Parathyroid adenoma (tissue), 2 donors: ENCODE measurements at regions not wholly inside any gene's neighbourhood (a gene's known extent, or its start where the extent isn't known, plus 50 kb on each side); places are given as distances from the start of the nearest gene placed in this dataset.

Experiments
- H2AFZ ChIP-seq: fragments of 300-600 bp; sonication (generic); one replicate; pipeline ENCODE4 v1.7.0; 2017; ENCODE audit warnings: antibody characterized with exemption, mild to moderate bottlenecking
- H3K27ac ChIP-seq: fragments of 300-600 bp; sonication (generic); one replicate; pipeline ENCODE4 v1.7.0; 2017
- H3K27me3 ChIP-seq: fragments of 300-600 bp; sonication (generic); one replicate; pipeline ENCODE4 v1.7.0; 2017; ENCODE audit warnings: low read length; ENCODE audit not compliant: control insufficient read depth, insufficient read depth
- H3K36me3 ChIP-seq: fragments of 300-600 bp; sonication (generic); one replicate; pipeline ENCODE4 v1.7.0; 2017; ENCODE audit warnings: low read length; ENCODE audit not compliant: control insufficient read depth, insufficient read depth
- H3K4me1 ChIP-seq: fragments of 300-600 bp; sonication (generic); one replicate; pipeline ENCODE4 v1.7.0; 2017; ENCODE audit warnings: control low read depth
- H3K4me2 ChIP-seq: fragments of 300-600 bp; sonication (generic); one replicate; pipeline ENCODE4 v1.7.0; 2017; ENCODE audit warnings: low read length
- H3K4me3 ChIP-seq: fragments of 300-600 bp; sonication (generic); one replicate; pipeline ENCODE4 v1.7.0; 2017; ENCODE audit warnings: low read depth, low read length
- H3K79me2 ChIP-seq: fragments of 300-600 bp; sonication (generic); one replicate; pipeline ENCODE4 v1.7.0; 2017; ENCODE audit warnings: control low read depth
- H3K9ac ChIP-seq: fragments of 300-600 bp; sonication (generic); one replicate; pipeline ENCODE4 v1.7.0; 2017; ENCODE audit warnings: mild to moderate bottlenecking
- H3K9me3 ChIP-seq: fragments of 300-600 bp; sonication (generic); one replicate; pipeline ENCODE4 v1.7.0; 2017; ENCODE audit warnings: low read length; ENCODE audit not compliant: control insufficient read depth
- CTCF ChIP-seq: fragments of 300-600 bp; sonication (generic); IDR thresholded peaks from one replicate; pipeline ENCODE4 v1.7.0; 2017; ENCODE audit warnings: antibody characterized with exemption, mild to moderate bottlenecking
- donor health status: primary hyperparathyroidism.

GRCh38 chr4:67151376-67152343 lies 393.6 kb downstream of the CENPC start:
- H3K27ac ChIP-seq, result no peak overlapping the region
- no peaks in the 10 kb centered on the region for H3K36me3 ChIP-seq
- no peak overlapping the region for H3K4me3 ChIP-seq
- peaks cover 3% of the 10 kb centered on the region for H3K9me3 ChIP-seq
- H2AFZ ChIP-seq, result no peak overlapping the region
- H3K79me2 ChIP-seq, result no peaks in the 10 kb centered on the region
- TF ChIP-seq CTCF, result no peak
- H3K9ac ChIP-seq, result no peak overlapping the region
- H3K27me3 ChIP-seq, result no peaks in the 10 kb centered on the region
- H3K4me1 ChIP-seq, result no peaks in the 10 kb centered on the region
- H3K4me2 ChIP-seq, result no peak overlapping the region

- Histone ChIP-seq H3K36me3 (no peaks in the 10 kb centered on the region), H3K4me2 (no peak overlapping the region), H3K9me3 (no peaks in the 10 kb centered on the region), H3K4me3 (no peak overlapping the region), H2AFZ (no peak overlapping the region), H3K27me3 (no peaks in the 10 kb centered on the region), H3K27ac (no peak overlapping the region), H3K4me1 (no peaks in the 10 kb centered on the region), H3K9ac (no peak overlapping the region), H3K79me2 (no peaks in the 10 kb centered on the region)
- no peak for TF ChIP-seq CTCF
Observed at GRCh38 chr4:67141586-67141985, 403.7 kb downstream of the CENPC start.

- TF ChIP-seq CTCF, result no peak
- no peak overlapping the region for H3K4me2 ChIP-seq
Observed at GRCh38 chr4:67134616-67135015, 410.7 kb downstream of the CENPC start.

GRCh38 chr4:67133162-67133561 lies 412.1 kb downstream of the CENPC start:
- H3K36me3 ChIP-seq, result no peaks in the 10 kb centered on the region
- no peak overlapping the region for H2AFZ ChIP-seq
- no peak overlapping the region for H3K4me2 ChIP-seq
- TF ChIP-seq CTCF, result no peak
- H3K79me2 ChIP-seq, result no peaks in the 10 kb centered on the region
- no peak overlapping the region for H3K27ac ChIP-seq
- H3K27me3 ChIP-seq, result no peaks in the 10 kb centered on the region
- no peaks in the 10 kb centered on the region for H3K9me3 ChIP-seq
- no peak overlapping the region for H3K4me3 ChIP-seq
- H3K9ac ChIP-seq, result no peak overlapping the region
- H3K4me1 ChIP-seq, result no peaks in the 10 kb centered on the region

More at GRCh38 chr4:67134616-67135015, 410.7 kb downstream of the CENPC start:
- Histone ChIP-seq H3K79me2 (no peaks in the 10 kb centered on the region), H3K4me1 (no peaks in the 10 kb centered on the region), H3K4me3 (no peak overlapping the region), H3K36me3 (no peaks in the 10 kb centered on the region), H3K27ac (no peak overlapping the region), H3K27me3 (no peaks in the 10 kb centered on the region), H2AFZ (no peak overlapping the region), H3K9me3 (no peaks in the 10 kb centered on the region), H3K9ac (no peak overlapping the region)
